SKM-1 (cell line): ENCODE measurements at regions not wholly inside any gene's neighbourhood (a gene's known extent, or its start where the extent isn't known, plus 50 kb on each side); places are given as distances from the start of the nearest gene placed in this dataset.

Experiments used
- DNase-seq: peaks from one replicate; lab custom pipeline; 2025; ENCODE audit not compliant: unreplicated experiment; lab: John Stamatoyannopoulos, UW

- DNase-seq: no peak
Measured at GRCh38 chr16:73176577-73177013, 128.7 kb upstream of the ZFHX3 start.

- DNase-seq: no peak
Measured at GRCh38 chr16:73172973-73173709, 125.2 kb upstream of the ZFHX3 start.

- DNase-seq: no peak
Measured at GRCh38 chr16:73172241-73172972, 124.5 kb upstream of the ZFHX3 start.

- no peak for DNase-seq
Measured at GRCh38 chr16:73171901-73172240, 123.9 kb upstream of the ZFHX3 start.

GRCh38 chr16:73171380-73171779 lies 123.5 kb upstream of the ZFHX3 start:
- DNase-seq: no peak

- DNase-seq: no peak
Measured at GRCh38 chr16:73170612-73171038, 122.7 kb upstream of the ZFHX3 start.

- DNase-seq: no peak
Measured at GRCh38 chr16:73166947-73167550, 119.1 kb upstream of the ZFHX3 start.

GRCh38 chr16:73166441-73166851 lies 118.5 kb upstream of the ZFHX3 start:
- DNase-seq: peak; percentile 12

- DNase-seq: no peak
Measured at GRCh38 chr16:73163238-73163815, 115.4 kb upstream of the ZFHX3 start.

- DNase-seq: no peak
Measured at GRCh38 chr16:73161977-73162376, 114.0 kb upstream of the ZFHX3 start.

GRCh38 chr16:73159296-73159695 lies 111.4 kb upstream of the ZFHX3 start:
- no peak for DNase-seq

GRCh38 chr16:73157861-73158260 lies 109.9 kb upstream of the ZFHX3 start:
- DNase-seq: no peak

- peak; percentile 99 for DNase-seq
Measured at GRCh38 chr16:73154063-73154870, 106.3 kb upstream of the ZFHX3 start.

- no peak for DNase-seq
Measured at GRCh38 chr16:73152386-73153125, 104.6 kb upstream of the ZFHX3 start.

- DNase-seq: no peak
Measured at GRCh38 chr16:73151941-73152340, 104.0 kb upstream of the ZFHX3 start.

GRCh38 chr16:73151225-73151624 lies 103.3 kb upstream of the ZFHX3 start:
- DNase-seq: no peak

- no peak for DNase-seq
Measured at GRCh38 chr16:73150786-73151185, 102.9 kb upstream of the ZFHX3 start.

GRCh38 chr16:73149334-73149733 lies 101.4 kb upstream of the ZFHX3 start:
- no peak for DNase-seq

- no peak for DNase-seq
Measured at GRCh38 chr16:73147958-73148357, 100.0 kb upstream of the ZFHX3 start.

- DNase-seq: no peak
Measured at GRCh38 chr16:73145166-73145880, 97.4 kb upstream of the ZFHX3 start.
